HEK293 (cell line): ENCODE measurements at regions not wholly inside any gene's neighbourhood (a gene's known extent, or its start where the extent isn't known, plus 50 kb on each side); places are given as distances from the start of the nearest gene placed in this dataset.

Experiments used
- CTCF ChIA-PET: fragments of 350-600 bp; formaldehyde crosslinking; extraction: SDS; loops from one replicate; lab custom pipeline; 2021; ENCODE audit warnings: antibody characterized with exemption; lab: Yijun Ruan, JAX
- POLR2A ChIA-PET: fragments of 300-600 bp; formaldehyde crosslinking; extraction: SDS; loops from one replicate; lab custom pipeline; 2020; ENCODE audit warnings: antibody characterized with exemption, inconsistent platforms; lab: Yijun Ruan, JAX
- H3K27ac ChIP-seq: fragments of 200-500 bp; sonication (Bioruptor generic); 2 replicates; pipeline ENCODE4 v1.5.1; 2014; ENCODE audit warnings: low read depth, low read length, control low read depth, inconsistent platforms; ENCODE audit errors: extremely low read depth
- H3K36me3 ChIP-seq, 2 experiments: fragments of 200-500 bp in 1 of 2; sonication (Bioruptor generic) in 1 of 2; 1 replicate in 1 of 2; 2 replicates in 1 of 2; pipeline ENCODE4 v1.5.1; 2014 to 2017; ENCODE audit warnings: inconsistent platforms in 2 of 2, low read length in 2 of 2; ENCODE audit not compliant: control insufficient read depth in 2 of 2, insufficient read depth in 1 of 2
- H3K4me1 ChIP-seq: fragments of 200-500 bp; sonication (Bioruptor generic); 2 replicates; pipeline ENCODE4 v1.5.1; 2014; ENCODE audit warnings: mild to moderate bottlenecking, low read length, inconsistent platforms; ENCODE audit not compliant: control insufficient read depth, insufficient read depth
- H3K4me3 ChIP-seq: 2 replicates; pipeline ENCODE4 v1.5.1; 2011; ENCODE audit warnings: low read depth, mild to moderate bottlenecking, control low read depth, low read length, moderate library complexity
- H3K9me3 ChIP-seq: fragments of 200-500 bp; sonication (Bioruptor generic); 2 replicates; pipeline ENCODE4 v1.5.1; 2014; ENCODE audit warnings: low read depth, low read length, inconsistent platforms; ENCODE audit not compliant: control insufficient read depth, insufficient read depth
- GLI4 ChIP-seq: fragments of 450-650 bp; formaldehyde crosslinking; IDR thresholded peaks from 2 replicates; pipeline ENCODE4 v1.5.1; 2016; ENCODE audit warnings: missing biosample characterization, missing genetic modification characterization
- KLF1 ChIP-seq: fragments of 450-650 bp; formaldehyde crosslinking; IDR thresholded peaks from 2 replicates; pipeline ENCODE4 v1.5.1; 2016; ENCODE audit warnings: missing biosample characterization, missing genetic modification characterization
- OSR2 ChIP-seq: fragments of 450-650 bp; formaldehyde crosslinking; IDR thresholded peaks from 2 replicates; pipeline ENCODE4 v1.5.1; 2016; ENCODE audit warnings: missing biosample characterization, missing genetic modification characterization
- SP7 ChIP-seq: fragments of 450-650 bp; formaldehyde crosslinking; IDR thresholded peaks from 2 replicates; pipeline ENCODE4 v1.5.1; 2016; ENCODE audit warnings: missing biosample characterization, missing genetic modification characterization
- ZBTB17 ChIP-seq: fragments of 450-650 bp; formaldehyde crosslinking; IDR thresholded peaks from 2 replicates; pipeline ENCODE4 v1.5.1; 2016; ENCODE audit warnings: missing biosample characterization, missing genetic modification characterization
- ZNF133 ChIP-seq: fragments of 450-650 bp; formaldehyde crosslinking; IDR thresholded peaks from 2 replicates; pipeline ENCODE4 v1.5.1; 2016; ENCODE audit warnings: missing biosample characterization, missing genetic modification characterization
- ZNF184 ChIP-seq: fragments of 450-650 bp; IDR thresholded peaks from 2 replicates; pipeline ENCODE4 v1.5.1; 2018; ENCODE audit warnings: missing biosample characterization, mild to moderate bottlenecking, missing genetic modification characterization
- ZNF202 ChIP-seq: fragments of 450-650 bp; formaldehyde crosslinking; IDR thresholded peaks from 2 replicates; pipeline ENCODE4 v1.5.1; 2016; ENCODE audit warnings: missing biosample characterization, missing genetic modification characterization, borderline replicate concordance
- ZNF239 ChIP-seq: fragments of 450-650 bp; formaldehyde crosslinking; IDR thresholded peaks from 2 replicates; pipeline ENCODE4 v1.5.1; 2016; ENCODE audit warnings: missing biosample characterization, missing genetic modification characterization
- ZNF366 ChIP-seq: fragments of 450-650 bp; formaldehyde crosslinking; conservative IDR thresholded peaks from 2 replicates; pipeline ENCODE4 v1.5.1; 2016; ENCODE audit warnings: missing biosample characterization, missing genetic modification characterization
- ZNF391 ChIP-seq: fragments of 450-650 bp; formaldehyde crosslinking; IDR thresholded peaks from 2 replicates; pipeline ENCODE4 v1.5.1; 2016; ENCODE audit warnings: low read depth, missing biosample characterization, missing genetic modification characterization, borderline replicate concordance
- ZNF48 ChIP-seq: fragments of 450-650 bp; formaldehyde crosslinking; IDR thresholded peaks from 2 replicates; pipeline ENCODE4 v1.5.1; 2016; ENCODE audit warnings: missing biosample characterization, missing genetic modification characterization
- ZNF529 ChIP-seq: fragments of 450-650 bp; formaldehyde crosslinking; IDR thresholded peaks from 2 replicates; pipeline ENCODE4 v1.5.1; 2017; ENCODE audit warnings: missing genetic modification characterization, missing biosample characterization; ENCODE audit not compliant: insufficient replicate concordance
- ZNF544 ChIP-seq: fragments of 450-650 bp; formaldehyde crosslinking; IDR thresholded peaks from 2 replicates; pipeline ENCODE4 v1.5.0; 2017; ENCODE audit warnings: missing biosample characterization, missing genetic modification characterization
- ZNF623 ChIP-seq: fragments of 450-650 bp; formaldehyde crosslinking; IDR thresholded peaks from 2 replicates; pipeline ENCODE4 v1.5.1; 2016; ENCODE audit warnings: missing biosample characterization, missing genetic modification characterization
- ZNF624 ChIP-seq: fragments of 450-650 bp; formaldehyde crosslinking; IDR thresholded peaks from 2 replicates; pipeline ENCODE4 v1.5.1; 2017; ENCODE audit warnings: missing biosample characterization, missing genetic modification characterization
- ZNF660 ChIP-seq: fragments of 450-650 bp; IDR thresholded peaks from 2 replicates; pipeline ENCODE4 v1.5.1; 2018; ENCODE audit warnings: missing biosample characterization, mild to moderate bottlenecking, missing genetic modification characterization
- ZNF747 ChIP-seq: fragments of 450-650 bp; formaldehyde crosslinking; IDR thresholded peaks from 2 replicates; pipeline ENCODE4 v1.5.1; 2016; ENCODE audit warnings: missing biosample characterization, missing genetic modification characterization
- ZNF777 ChIP-seq: fragments of 450-650 bp; formaldehyde crosslinking; IDR thresholded peaks from 2 replicates; pipeline ENCODE4 v1.5.1; 2017; ENCODE audit warnings: missing biosample characterization, missing genetic modification characterization, borderline replicate concordance
- ZNF837 ChIP-seq: fragments of 450-650 bp; formaldehyde crosslinking; IDR thresholded peaks from 2 replicates; pipeline ENCODE4 v1.5.1; 2016; ENCODE audit warnings: missing biosample characterization, missing genetic modification characterization
- ZSCAN16 ChIP-seq: fragments of 450-650 bp; formaldehyde crosslinking; IDR thresholded peaks from 2 replicates; pipeline ENCODE4 v1.5.1; 2016; ENCODE audit warnings: missing biosample characterization, missing genetic modification characterization
- ZXDB ChIP-seq: fragments of 450-650 bp; formaldehyde crosslinking; IDR thresholded peaks from 2 replicates; pipeline ENCODE4 v1.5.1; 2016; ENCODE audit warnings: missing biosample characterization, missing genetic modification characterization
- TF ChIP-seq, protein P1 (sequence below): fragments of 450-650 bp; formaldehyde crosslinking; conservative IDR thresholded peaks from 2 replicates; pipeline ENCODE4 v1.5.1; 2016; ENCODE audit warnings: low read depth, missing biosample characterization, missing genetic modification characterization
- TF ChIP-seq, protein P2 (sequence below): fragments of 450-650 bp; formaldehyde crosslinking; IDR thresholded peaks from 2 replicates; pipeline ENCODE4 v1.5.1; 2017; ENCODE audit warnings: missing biosample characterization, mild to moderate bottlenecking, missing genetic modification characterization, moderate library complexity

DNA sequence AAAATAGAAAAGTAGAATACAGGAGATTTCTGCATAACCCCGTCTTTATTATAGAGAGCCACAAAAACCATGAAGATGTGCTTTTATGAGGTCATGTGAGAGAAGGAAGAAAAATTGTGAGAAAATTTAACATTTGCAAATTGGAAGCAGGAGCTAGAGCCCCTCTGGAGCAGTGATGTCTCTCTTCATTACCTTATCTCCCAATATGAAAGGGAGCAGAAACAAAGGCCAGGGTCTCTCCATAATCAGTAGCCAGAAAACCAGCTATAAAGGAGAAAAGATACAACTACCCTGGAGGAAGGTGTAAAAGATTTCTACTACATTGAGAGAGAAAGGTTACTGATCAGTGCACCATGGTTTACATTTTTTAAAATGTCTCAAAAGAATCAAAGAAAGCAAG, 53.2 kb upstream of the ITGA1 start:
- TF ChIP-seq, protein P1, sequence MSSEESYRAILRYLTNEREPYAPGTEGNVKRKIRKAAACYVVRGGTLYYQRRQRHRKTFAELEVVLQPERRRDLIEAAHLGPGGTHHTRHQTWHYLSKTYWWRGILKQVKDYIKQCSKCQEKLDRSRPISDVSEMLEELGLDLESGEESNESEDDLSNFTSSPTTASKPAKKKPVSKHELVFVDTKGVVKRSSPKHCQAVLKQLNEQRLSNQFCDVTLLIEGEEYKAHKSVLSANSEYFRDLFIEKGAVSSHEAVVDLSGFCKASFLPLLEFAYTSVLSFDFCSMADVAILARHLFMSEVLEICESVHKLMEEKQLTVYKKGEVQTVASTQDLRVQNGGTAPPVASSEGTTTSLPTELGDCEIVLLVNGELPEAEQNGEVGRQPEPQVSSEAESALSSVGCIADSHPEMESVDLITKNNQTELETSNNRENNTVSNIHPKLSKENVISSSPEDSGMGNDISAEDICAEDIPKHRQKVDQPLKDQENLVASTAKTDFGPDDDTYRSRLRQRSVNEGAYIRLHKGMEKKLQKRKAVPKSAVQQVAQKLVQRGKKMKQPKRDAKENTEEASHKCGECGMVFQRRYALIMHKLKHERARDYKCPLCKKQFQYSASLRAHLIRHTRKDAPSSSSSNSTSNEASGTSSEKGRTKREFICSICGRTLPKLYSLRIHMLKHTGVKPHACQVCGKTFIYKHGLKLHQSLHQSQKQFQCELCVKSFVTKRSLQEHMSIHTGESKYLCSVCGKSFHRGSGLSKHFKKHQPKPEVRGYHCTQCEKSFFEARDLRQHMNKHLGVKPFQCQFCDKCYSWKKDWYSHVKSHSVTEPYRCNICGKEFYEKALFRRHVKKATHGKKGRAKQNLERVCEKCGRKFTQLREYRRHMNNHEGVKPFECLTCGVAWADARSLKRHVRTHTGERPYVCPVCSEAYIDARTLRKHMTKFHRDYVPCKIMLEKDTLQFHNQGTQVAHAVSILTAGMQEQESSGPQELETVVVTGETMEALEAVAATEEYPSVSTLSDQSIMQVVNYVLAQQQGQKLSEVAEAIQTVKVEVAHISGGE (tag by site-specific recombination) = no peak
- no peak for TF ChIP-seq ZNF48 (tag by site-specific recombination)
- no peak for TF ChIP-seq ZNF184 (tag by site-specific recombination)
- TF ChIP-seq ZNF747 (tag by site-specific recombination) = no peak
- TF ChIP-seq ZNF660 (tag by site-specific recombination) = no peak
- TF ChIP-seq GLI4 (tag by site-specific recombination) = no peak
- no peak for TF ChIP-seq ZNF623
- TF ChIP-seq ZNF391 (tag by site-specific recombination) = no peak
- no peak for TF ChIP-seq ZNF133 (tag by site-specific recombination)
- TF ChIP-seq KLF1 (tag by site-specific recombination) = no peak
- TF ChIP-seq ZNF529 = no peak
- no peak for TF ChIP-seq ZNF544 (tag by site-specific recombination)
- no peak for TF ChIP-seq ZSCAN16
- TF ChIP-seq ZXDB (tag by site-specific recombination) = no peak
- TF ChIP-seq OSR2 (tag by site-specific recombination) = no peak
- TF ChIP-seq ZNF202 (tag by site-specific recombination) = no peak
- TF ChIP-seq ZNF366 (tag by site-specific recombination) = no peak
- TF ChIP-seq ZBTB17 (tag by site-specific recombination) = no peak
- TF ChIP-seq, all 188 proteins: peak for 0
- no peaks in the 10 kb centered on the region for H3K9me3 ChIP-seq
- no peaks in the 10 kb centered on the region for H3K4me1 ChIP-seq
- H3K4me3 ChIP-seq = no peak overlapping the region
- no peak overlapping the region for H3K27ac ChIP-seq
- no peaks in the 10 kb centered on the region for H3K36me3 ChIP-seq
- ChIA-PET CTCF (no interaction called here), POLR2A (no interaction called here)

DNA sequence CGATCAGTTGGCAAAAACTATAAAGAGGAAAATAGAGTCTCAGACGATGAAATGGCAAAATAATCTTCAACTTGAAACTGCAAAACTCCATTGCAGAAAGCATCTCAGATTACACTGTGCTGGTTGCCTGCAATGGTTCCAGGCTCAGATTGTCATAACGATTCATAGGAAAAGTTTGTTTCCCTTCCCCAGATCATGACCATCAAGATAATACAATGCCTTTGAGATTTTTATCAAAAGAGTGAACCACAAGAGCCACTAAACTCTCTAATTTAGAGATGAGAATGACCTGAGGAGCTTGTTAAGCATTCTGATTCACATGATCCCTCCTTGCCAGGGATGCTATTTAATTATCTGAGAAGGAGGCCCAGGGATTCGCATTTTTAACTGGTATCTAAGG, 52.6 kb upstream of the ITGA1 start:
- ChIA-PET POLR2A (no interaction called here), CTCF (no interaction called here)
- no peaks in the 10 kb centered on the region for H3K4me1 ChIP-seq
- TF ChIP-seq ZNF239 (tag by site-specific recombination) = no peak
- no peak for TF ChIP-seq ZNF777 (tag by site-specific recombination)
- TF ChIP-seq SP7 (tag by site-specific recombination) = no peak
- TF ChIP-seq, protein P2, sequence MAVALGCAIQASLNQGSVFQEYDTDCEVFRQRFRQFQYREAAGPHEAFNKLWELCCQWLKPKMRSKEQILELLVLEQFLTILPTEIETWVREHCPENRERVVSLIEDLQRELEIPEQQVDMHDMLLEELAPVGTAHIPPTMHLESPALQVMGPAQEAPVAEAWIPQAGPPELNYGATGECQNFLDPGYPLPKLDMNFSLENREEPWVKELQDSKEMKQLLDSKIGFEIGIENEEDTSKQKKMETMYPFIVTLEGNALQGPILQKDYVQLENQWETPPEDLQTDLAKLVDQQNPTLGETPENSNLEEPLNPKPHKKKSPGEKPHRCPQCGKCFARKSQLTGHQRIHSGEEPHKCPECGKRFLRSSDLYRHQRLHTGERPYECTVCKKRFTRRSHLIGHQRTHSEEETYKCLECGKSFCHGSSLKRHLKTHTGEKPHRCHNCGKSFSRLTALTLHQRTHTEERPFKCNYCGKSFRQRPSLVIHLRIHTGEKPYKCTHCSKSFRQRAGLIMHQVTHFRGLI (tag by site-specific recombination) = no peak
- TF ChIP-seq ZNF624 (tag by site-specific recombination) = no peak
- TF ChIP-seq ZNF837 (tag by site-specific recombination) = no peak
- H3K27ac ChIP-seq = no peak overlapping the region
- H3K9me3 ChIP-seq = no peaks in the 10 kb centered on the region
- no peak overlapping the region for H3K4me3 ChIP-seq
- no peaks in the 10 kb centered on the region for H3K36me3 ChIP-seq
